Testis (tissue), 2 donors: ENCODE measurements at regions not wholly inside any gene's neighbourhood (a gene's known extent, or its start where the extent isn't known, plus 50 kb on each side); places are given as distances from the start of the nearest gene placed in this dataset.

Source experiments
- DNase-seq: peaks from one replicate; pipeline ENCODE4 v3.0.0-alpha.2; 2019
- H3K27ac ChIP-seq, 2 donors: fragments of 200-600 bp; sonication (generic); one replicate each; pipeline ENCODE4 v1.5.1; 2019
- H3K27me3 ChIP-seq: fragments of 200-600 bp; sonication (generic); one replicate; pipeline ENCODE4 v1.5.1; 2019
- H3K36me3 ChIP-seq: fragments of 200-600 bp; sonication (generic); one replicate; pipeline ENCODE4 v1.5.1; 2017; ENCODE audit warnings: low read depth; ENCODE audit errors: missing control alignments
- H3K4me1 ChIP-seq: fragments of 200-600 bp; sonication (generic); one replicate; pipeline ENCODE4 v1.5.1; 2019
- H3K4me3 ChIP-seq, 2 donors: fragments of 200-600 bp; sonication (generic); one replicate each; pipeline ENCODE4 v1.5.1; 2017 to 2019
- H3K9me3 ChIP-seq: fragments of 200-600 bp; sonication (generic); one replicate; pipeline ENCODE4 v1.5.1; 2017
- CTCF ChIP-seq, 3 experiments: fragments of 450-650 bp in 2 of 3; fragments of 200-600 bp in 1 of 3; sonication (generic) in 1 of 3; IDR thresholded peaks; one replicate each; pipeline ENCODE4 v1.5.1; 2016 to 2019; ENCODE audit warnings: antibody characterized with exemption in 3 of 3, mild to moderate bottlenecking in 2 of 3, moderate library complexity in 1 of 3
- POLR2A ChIP-seq: fragments of 450-650 bp; IDR thresholded peaks from one replicate; pipeline ENCODE4 v1.6.1; 2017; ENCODE audit warnings: antibody characterized with exemption, mild to moderate bottlenecking, moderate library complexity
- WGBS, 2 donors: methylation state at CpG; one replicate each; pipeline ENCODE4 v1.1.5; 2018; 5-methylcytosine and 5-hydroxymethylcytosine counted together
- intact Hi-C: fragments of 100-400 bp; cut with DNase I; formaldehyde crosslinking; loops from one replicate; pipeline ENCODE4 v1.15.1; 2023; ENCODE audit warnings: low total_unique reads

- DNase-seq: no peak
- 91 to 92% methylated on average over 1 of the region's 1 CpG for WGBS, 2 donors
- H3K4me1 ChIP-seq: no peaks in the 10 kb centered on the region
- no peak overlapping the region for H3K4me3 ChIP-seq
- H3K9me3 ChIP-seq: no peaks in the 10 kb centered on the region
- TF ChIP-seq POLR2A (no peak), CTCF (IDR thresholded peaks at IDR 0.05) (no peak)
- no peaks in the 10 kb centered on the region for H3K27me3 ChIP-seq
- H3K36me3 ChIP-seq: no peaks in the 10 kb centered on the region
- H3K27ac ChIP-seq: no peak overlapping the region
- intact Hi-C loops: no loop called here
Observed at GRCh38 chr7:81014908-81015307, 96.1 kb upstream of the SEMA3C start.

GRCh38 chr7:81014266-81014665 is 95.4 kb upstream of the SEMA3C start:
- no peaks in the 10 kb centered on the region for H3K4me1 ChIP-seq
- no peaks in the 10 kb centered on the region for H3K9me3 ChIP-seq
- H3K36me3 ChIP-seq: no peaks in the 10 kb centered on the region
- no peak for TF ChIP-seq POLR2A
- no peak for TF ChIP-seq CTCF (IDR thresholded peaks at IDR 0.05)
- DNase-seq: no peak
- no peak overlapping the region for H3K27ac ChIP-seq
- H3K4me3 ChIP-seq: no peak overlapping the region
- 74% methylated on average over 2 of the region's 2 CpGs for WGBS, 2 donors
- H3K27me3 ChIP-seq: no peaks in the 10 kb centered on the region
- intact Hi-C loops: no loop called here

GRCh38 chr7:81013083-81013817 is 94.4 kb upstream of the SEMA3C start:
- WGBS, 2 donors: 39 to 40% methylated on average over 2 of the region's 2 CpGs
- no peak for DNase-seq
- Histone ChIP-seq H3K4me3 (no peak overlapping the region), H3K27ac (no peak overlapping the region), H3K9me3 (no peaks in the 10 kb centered on the region), H3K27me3 (no peaks in the 10 kb centered on the region), H3K4me1 (no peaks in the 10 kb centered on the region), H3K36me3 (no peaks in the 10 kb centered on the region)
- intact Hi-C loops: no loop called here
- TF ChIP-seq CTCF (IDR thresholded peaks at IDR 0.05): no peak
- no peak for TF ChIP-seq POLR2A

- Histone ChIP-seq H3K27me3 (no peaks in the 10 kb centered on the region), H3K9me3 (no peaks in the 10 kb centered on the region), H3K27ac (no peak overlapping the region), H3K36me3 (no peaks in the 10 kb centered on the region), H3K4me3 (no peak overlapping the region), H3K4me1 (no peaks in the 10 kb centered on the region)
- intact Hi-C loops: no loop called here
- WGBS, 2 donors: 89 to 93% methylated on average over 4 of the region's 4 CpGs
- DNase-seq: no peak
- TF ChIP-seq POLR2A (no peak), CTCF (IDR thresholded peaks at IDR 0.05) (no peak)
Observed at GRCh38 chr7:81008901-81009300, 90.0 kb upstream of the SEMA3C start.

GRCh38 chr7:81007051-81007450 is 88.2 kb upstream of the SEMA3C start:
- no peak overlapping the region for H3K4me3 ChIP-seq
- 69 to 84% methylated on average over 2 of the region's 2 CpGs for WGBS, 2 donors
- H3K27me3 ChIP-seq: no peaks in the 10 kb centered on the region
- H3K9me3 ChIP-seq: no peaks in the 10 kb centered on the region
- intact Hi-C loops: no loop called here
- no peaks in the 10 kb centered on the region for H3K4me1 ChIP-seq
- DNase-seq: no peak
- no peak overlapping the region for H3K27ac ChIP-seq
- TF ChIP-seq CTCF (IDR thresholded peaks at IDR 0.05) (no peak), POLR2A (no peak)
- H3K36me3 ChIP-seq: no peaks in the 10 kb centered on the region
